DND-41 (cell line): ENCODE measurements at regions not wholly inside any gene's neighbourhood (a gene's known extent, or its start where the extent isn't known, plus 50 kb on each side); places are given as distances from the start of the nearest gene placed in this dataset.

Source experiments
- ATAC-seq: fragments of 200-7000 bp; cut with Tn5 transposase; 3 replicates; pipeline ENCODE4 v1.9.1; 2021; ENCODE audit warnings: low read depth; ENCODE audit not compliant: insufficient read depth
- DNase-seq: peaks from one replicate; pipeline ENCODE4 v3.0.0-alpha.2; 2020
- H2AFZ ChIP-seq: 2 replicates; pipeline ENCODE4 v1.6.0; 2012; ENCODE audit warnings: low read depth, low read length
- H3K27ac ChIP-seq: 2 replicates; pipeline ENCODE4 v1.5.1; 2012; ENCODE audit warnings: low read length, inconsistent platforms
- H3K27me3 ChIP-seq: fragments of 200-600 bp; sonication (generic); 2 replicates; pipeline ENCODE4 v1.6.0; 2012; ENCODE audit warnings: low read length, mild to moderate bottlenecking, inconsistent platforms; ENCODE audit not compliant: insufficient read depth, poor library complexity
- H3K36me3 ChIP-seq: 2 replicates; pipeline ENCODE4 v1.5.1; 2012; ENCODE audit warnings: low read length, inconsistent platforms; ENCODE audit not compliant: insufficient read depth
- H3K4me1 ChIP-seq: 2 replicates; pipeline ENCODE4 v1.5.1; 2012; ENCODE audit warnings: mild to moderate bottlenecking, low read length; ENCODE audit not compliant: insufficient read depth
- H3K4me2 ChIP-seq: 2 replicates; pipeline ENCODE4 v1.6.0; 2012; ENCODE audit warnings: mild to moderate bottlenecking, moderate library complexity, low read length, inconsistent platforms; ENCODE audit not compliant: insufficient read depth
- H3K4me3 ChIP-seq, 2 experiments: fragments of 200-600 bp in 1 of 2; shearing (Covaris generic) in 1 of 2; 2 replicates each; pipeline ENCODE4 v1.5.1; 2012 to 2016; ENCODE audit warnings: inconsistent platforms in 2 of 2, low read length in 2 of 2, mild to moderate bottlenecking in 2 of 2, low read depth in 1 of 2, moderate library complexity in 1 of 2
- H3K79me2 ChIP-seq: 2 replicates; pipeline ENCODE4 v1.6.0; 2012; ENCODE audit warnings: low read length, inconsistent platforms; ENCODE audit not compliant: insufficient read depth
- H3K9ac ChIP-seq: 2 replicates; pipeline ENCODE4 v1.6.0; 2012; ENCODE audit warnings: low read depth, mild to moderate bottlenecking, inconsistent platforms, low read length, moderate library complexity
- H3K9me3 ChIP-seq: 2 replicates; pipeline ENCODE4 v1.5.1; 2012; ENCODE audit warnings: low read length, moderate library complexity, mild to moderate bottlenecking, inconsistent platforms; ENCODE audit not compliant: insufficient read depth, severe bottlenecking
- H4K20me1 ChIP-seq: 2 replicates; pipeline ENCODE4 v1.6.0; 2012; ENCODE audit warnings: low read length; ENCODE audit not compliant: insufficient read depth
- EZH2 ChIP-seq: IDR thresholded peaks from 3 replicates; pipeline ENCODE4 v1.6.1; 2012; ENCODE audit warnings: borderline replicate concordance, low read depth, mild to moderate bottlenecking, moderate library complexity, low read length, inconsistent platforms; ENCODE audit not compliant: severe bottlenecking
- TF ChIP-seq, protein P1 (sequence below): IDR thresholded peaks from 2 replicates; pipeline ENCODE4 v1.5.1; 2012; ENCODE audit warnings: borderline replicate concordance, low read length, moderate library complexity, mild to moderate bottlenecking; ENCODE audit not compliant: poor library complexity, severe bottlenecking; ENCODE audit errors: extremely low read depth

DNA sequence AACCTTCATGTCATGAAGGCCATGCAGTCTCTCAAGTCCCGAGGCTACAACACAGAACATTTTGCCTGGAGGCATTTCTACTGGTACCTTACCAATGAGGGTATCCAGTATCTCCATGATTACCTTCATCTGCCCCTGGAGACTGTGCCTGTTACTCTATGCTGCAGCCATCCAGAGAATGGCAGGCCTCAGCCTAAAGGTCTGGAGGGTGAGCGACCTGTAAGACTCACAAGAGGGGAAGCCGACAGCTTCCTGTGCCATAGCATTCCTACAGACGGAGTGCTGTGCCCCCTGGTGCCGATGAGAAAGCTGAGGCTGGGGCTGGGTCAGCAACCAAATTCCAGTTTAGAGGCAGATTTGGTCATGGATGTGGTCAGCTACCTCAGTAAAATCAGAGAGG is 51.3 kb upstream of the CADPS start:
- TF ChIP-seq, protein P1, sequence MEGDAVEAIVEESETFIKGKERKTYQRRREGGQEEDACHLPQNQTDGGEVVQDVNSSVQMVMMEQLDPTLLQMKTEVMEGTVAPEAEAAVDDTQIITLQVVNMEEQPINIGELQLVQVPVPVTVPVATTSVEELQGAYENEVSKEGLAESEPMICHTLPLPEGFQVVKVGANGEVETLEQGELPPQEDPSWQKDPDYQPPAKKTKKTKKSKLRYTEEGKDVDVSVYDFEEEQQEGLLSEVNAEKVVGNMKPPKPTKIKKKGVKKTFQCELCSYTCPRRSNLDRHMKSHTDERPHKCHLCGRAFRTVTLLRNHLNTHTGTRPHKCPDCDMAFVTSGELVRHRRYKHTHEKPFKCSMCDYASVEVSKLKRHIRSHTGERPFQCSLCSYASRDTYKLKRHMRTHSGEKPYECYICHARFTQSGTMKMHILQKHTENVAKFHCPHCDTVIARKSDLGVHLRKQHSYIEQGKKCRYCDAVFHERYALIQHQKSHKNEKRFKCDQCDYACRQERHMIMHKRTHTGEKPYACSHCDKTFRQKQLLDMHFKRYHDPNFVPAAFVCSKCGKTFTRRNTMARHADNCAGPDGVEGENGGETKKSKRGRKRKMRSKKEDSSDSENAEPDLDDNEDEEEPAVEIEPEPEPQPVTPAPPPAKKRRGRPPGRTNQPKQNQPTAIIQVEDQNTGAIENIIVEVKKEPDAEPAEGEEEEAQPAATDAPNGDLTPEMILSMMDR: peak; percentile 5
- TF ChIP-seq EZH2: no peak
- Histone ChIP-seq H3K27ac (no peak overlapping the region), H3K36me3 (no peaks in the 10 kb centered on the region), H3K4me2 (no peak overlapping the region), H4K20me1 (no peaks in the 10 kb centered on the region), H3K79me2 (no peaks in the 10 kb centered on the region), H3K27me3 (no peaks in the 10 kb centered on the region), H2AFZ (no peak overlapping the region), H3K4me3 (no peak overlapping the region), H3K9me3 (no peaks in the 10 kb centered on the region), H3K4me1 (peaks cover 7% of the 10 kb centered on the region), H3K9ac (no peak overlapping the region)
- DNase-seq (no peak), ATAC-seq (no peak)

DNA sequence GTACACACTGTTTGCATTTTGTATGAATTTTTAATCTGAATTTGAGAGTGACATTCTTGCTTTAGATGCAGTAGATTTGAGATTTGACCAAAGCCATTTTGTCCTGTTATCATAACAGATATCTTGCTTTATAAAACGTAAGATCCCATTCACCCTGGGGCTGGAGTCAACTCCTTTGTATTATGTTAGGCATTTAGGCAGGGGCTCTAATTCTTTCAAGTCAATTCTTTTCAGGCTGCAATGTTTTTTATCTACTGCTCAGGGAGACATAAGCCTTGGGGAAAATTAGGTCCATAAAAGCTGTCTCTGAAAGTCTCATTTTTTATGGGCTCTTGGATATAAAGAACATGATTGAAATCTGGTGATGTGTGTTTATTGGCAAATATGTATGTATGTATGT is 53.0 kb upstream of the CADPS start:
- DNase-seq: no peak
- H2AFZ ChIP-seq: no peak overlapping the region
- no peak overlapping the region for H3K4me2 ChIP-seq
- no peaks in the 10 kb centered on the region for H3K27me3 ChIP-seq
- H3K4me3 ChIP-seq: no peak overlapping the region
- H3K36me3 ChIP-seq: no peaks in the 10 kb centered on the region
- ATAC-seq: no peak
- H3K4me1 ChIP-seq: no peaks in the 10 kb centered on the region
- TF ChIP-seq EZH2: no peak
- TF ChIP-seq, protein P1: no peak
- H4K20me1 ChIP-seq: no peaks in the 10 kb centered on the region
- no peaks in the 10 kb centered on the region for H3K79me2 ChIP-seq
- no peak overlapping the region for H3K9ac ChIP-seq
- no peak overlapping the region for H3K27ac ChIP-seq
- no peaks in the 10 kb centered on the region for H3K9me3 ChIP-seq

DNA sequence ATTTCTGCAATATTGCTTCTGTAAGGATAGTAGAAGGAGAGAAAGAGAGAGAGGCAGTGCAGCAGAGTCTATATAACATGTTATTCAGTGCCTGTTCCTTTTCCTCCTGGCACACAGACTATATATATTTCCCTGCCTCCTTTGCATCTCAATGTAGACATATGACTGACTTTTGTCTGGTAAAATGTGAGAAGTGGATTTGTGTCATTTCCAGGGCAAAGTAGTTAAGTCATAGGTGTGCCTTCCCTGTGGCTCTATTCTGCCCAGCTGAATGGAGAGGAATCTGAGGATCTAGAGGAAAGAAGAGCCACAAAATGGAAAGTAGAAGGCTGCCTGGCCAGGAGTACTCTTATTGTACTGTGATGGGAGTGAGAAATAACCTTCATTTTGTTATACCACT is 54.6 kb upstream of the CADPS start:
- H3K79me2 ChIP-seq: no peaks in the 10 kb centered on the region
- H3K4me1 ChIP-seq: no peaks in the 10 kb centered on the region
- no peaks in the 10 kb centered on the region for H3K9me3 ChIP-seq
- no peaks in the 10 kb centered on the region for H3K27me3 ChIP-seq
- no peak overlapping the region for H2AFZ ChIP-seq
- no peaks in the 10 kb centered on the region for H3K36me3 ChIP-seq
- DNase-seq (no peak), ATAC-seq (no peak)
- H3K4me2 ChIP-seq: no peak overlapping the region
- no peak for TF ChIP-seq EZH2
- TF ChIP-seq, protein P1: no peak
- H3K9ac ChIP-seq: no peak overlapping the region
- no peaks in the 10 kb centered on the region for H4K20me1 ChIP-seq
- H3K4me3 ChIP-seq: no peak overlapping the region
- no peak overlapping the region for H3K27ac ChIP-seq

DNA sequence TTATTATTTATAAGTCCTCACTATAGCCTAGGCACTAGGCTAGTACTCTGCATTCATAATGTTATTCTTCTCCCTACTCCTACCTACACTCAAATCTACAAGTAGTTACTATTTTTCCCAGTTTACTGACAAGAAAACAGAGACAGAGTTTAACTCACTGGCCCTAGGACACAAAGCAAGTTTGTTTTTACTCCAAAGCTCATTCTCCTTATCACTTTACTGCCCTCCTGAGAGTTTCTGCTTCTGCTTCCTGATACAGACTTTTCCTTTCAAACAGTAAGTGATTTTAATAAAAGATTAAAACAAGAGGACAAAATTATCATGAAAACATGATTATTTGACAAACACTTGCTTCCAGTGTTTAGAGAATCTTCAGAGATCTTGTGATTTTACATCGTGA is 60.6 kb upstream of the CADPS start:
- Histone ChIP-seq H3K9ac (no peak overlapping the region), H3K4me1 (no peaks in the 10 kb centered on the region), H3K4me2 (no peak overlapping the region), H3K27me3 (no peaks in the 10 kb centered on the region), H3K27ac (no peak overlapping the region), H4K20me1 (no peaks in the 10 kb centered on the region), H3K36me3 (no peaks in the 10 kb centered on the region), H3K79me2 (no peaks in the 10 kb centered on the region), H3K9me3 (no peaks in the 10 kb centered on the region), H2AFZ (no peak overlapping the region; the same call in 1 of the 2 replicates), H3K4me3 (no peak overlapping the region)
- no peak for ATAC-seq
- no peak for TF ChIP-seq EZH2
- TF ChIP-seq, protein P1: no peak
- DNase-seq: no peak
